ENCODE measurements at regions not wholly inside any gene's neighbourhood (a gene's known extent, or its start where the extent isn't known, plus 50 kb on each side); places are given as distances from the start of the nearest gene placed in this dataset.

- no peak for DNase-seq (ENCODE audit: extremely low spot score)
- TF ChIP-seq FOXA1 (IDR thresholded peaks at IDR 0.05) (no peak), PKNOX1 (IDR thresholded peaks at IDR 0.05) (no peak), ARNT (IDR thresholded peaks at IDR 0.05) (no peak), FOXM1 (IDR thresholded peaks at IDR 0.05; ENCODE audit: borderline replicate concordance) (no peak), ZNF384 (IDR thresholded peaks at IDR 0.05) (no peak), BHLHE40 (IDR thresholded peaks at IDR 0.05; ENCODE audit: borderline replicate concordance) (no peak)
- ChIA-PET CTCF (no interaction called here), POLR2A (no interaction called here)
These were observed 244.8 kb downstream of the PCDH20 start for GRCh38 chr13:61170856-61171255.

- ChIA-PET CTCF (no interaction called here), POLR2A (no interaction called here)
- DNase-seq (ENCODE audit: extremely low spot score): no peak
- no peak for TF ChIP-seq BHLHE40 (IDR thresholded peaks at IDR 0.05; ENCODE audit: borderline replicate concordance)
- TF ChIP-seq FOXM1 (IDR thresholded peaks at IDR 0.05; ENCODE audit: borderline replicate concordance): no peak
- TF ChIP-seq L3MBTL2 (conservative IDR thresholded peaks at IDR 0.05): no peak
- no peak for TF ChIP-seq HDGF (IDR thresholded peaks at IDR 0.05; ENCODE audit: borderline replicate concordance)
- TF ChIP-seq ELF4 (IDR thresholded peaks at IDR 0.05): no peak
- no peak for TF ChIP-seq PKNOX1 (IDR thresholded peaks at IDR 0.05)
- TF ChIP-seq ZNF384 (IDR thresholded peaks at IDR 0.05): no peak
- no peak for TF ChIP-seq ARNT (IDR thresholded peaks at IDR 0.05)
- no peak for TF ChIP-seq FOXK2 (IDR thresholded peaks at IDR 0.05)
- TF ChIP-seq CTBP1 (IDR thresholded peaks at IDR 0.05; ENCODE audit: borderline replicate concordance): no peak
- TF ChIP-seq FOXA1 (IDR thresholded peaks at IDR 0.05): no peak
- no peak for TF ChIP-seq SP1 (IDR thresholded peaks at IDR 0.05)
- TF ChIP-seq SUZ12 (IDR thresholded peaks at IDR 0.05): no peak
- no peak for TF ChIP-seq NFRKB (IDR thresholded peaks at IDR 0.05)
- no peak for TF ChIP-seq TARDBP (IDR thresholded peaks at IDR 0.05)
These were observed 253.0 kb downstream of the PCDH20 start for GRCh38 chr13:61162636-61163035.

GRCh38 chr13:61162106-61162505 is 253.5 kb downstream of the PCDH20 start:
- POLR2A ChIA-PET: no interaction called here
- TF ChIP-seq NFRKB (IDR thresholded peaks at IDR 0.05) (no peak), ARNT (IDR thresholded peaks at IDR 0.05) (no peak), FOXA1 (IDR thresholded peaks at IDR 0.05) (no peak), L3MBTL2 (conservative IDR thresholded peaks at IDR 0.05) (no peak), FOXK2 (IDR thresholded peaks at IDR 0.05) (no peak), FOXM1 (IDR thresholded peaks at IDR 0.05; ENCODE audit: borderline replicate concordance) (no peak), TARDBP (IDR thresholded peaks at IDR 0.05) (no peak)
- CTCF ChIA-PET: no interaction called here
- no peak for DNase-seq (ENCODE audit: extremely low spot score)

- POLR2A ChIA-PET: no interaction called here
- no peak for TF ChIP-seq FOXA1 (IDR thresholded peaks at IDR 0.05)
- CTCF ChIA-PET: no interaction called here
These were observed 258.9 kb downstream of the PCDH20 start for GRCh38 chr13:61156753-61157152.

GRCh38 chr13:61151062-61151461 is 264.6 kb downstream of the PCDH20 start:
- TF ChIP-seq PKNOX1 (IDR thresholded peaks at IDR 0.05): no peak
- TF ChIP-seq FOXK2 (IDR thresholded peaks at IDR 0.05): no peak
- TF ChIP-seq ZNF384 (IDR thresholded peaks at IDR 0.05): no peak
- no peak for TF ChIP-seq ARNT (IDR thresholded peaks at IDR 0.05)
- TF ChIP-seq FOXM1 (IDR thresholded peaks at IDR 0.05; ENCODE audit: borderline replicate concordance): no peak
- no peak for TF ChIP-seq SP1 (IDR thresholded peaks at IDR 0.05)
- TF ChIP-seq LEF1 (IDR thresholded peaks at IDR 0.05; ENCODE audit: borderline replicate concordance): no peak
- TF ChIP-seq CTBP1 (IDR thresholded peaks at IDR 0.05; ENCODE audit: borderline replicate concordance): no peak
- TF ChIP-seq TARDBP (IDR thresholded peaks at IDR 0.05): no peak
- no peak for TF ChIP-seq HDGF (IDR thresholded peaks at IDR 0.05; ENCODE audit: borderline replicate concordance)
- TF ChIP-seq SUZ12 (IDR thresholded peaks at IDR 0.05): no peak
- no peak for TF ChIP-seq L3MBTL2 (conservative IDR thresholded peaks at IDR 0.05)
- no peak for TF ChIP-seq NFRKB (IDR thresholded peaks at IDR 0.05)
- TF ChIP-seq ELF4 (IDR thresholded peaks at IDR 0.05): no peak
- TF ChIP-seq FOXA1 (IDR thresholded peaks at IDR 0.05): no peak
- TF ChIP-seq BHLHE40 (IDR thresholded peaks at IDR 0.05; ENCODE audit: borderline replicate concordance): no peak
- ChIA-PET POLR2A (no interaction called here), CTCF (no interaction called here)
- no peak for DNase-seq (ENCODE audit: extremely low spot score)

More at GRCh38 chr13:61156753-61157152, 258.9 kb downstream of the PCDH20 start:
- no peak for DNase-seq (ENCODE audit: extremely low spot score)

- no peak for TF ChIP-seq ELF4 (IDR thresholded peaks at IDR 0.05)
- ChIA-PET CTCF (no interaction called here), POLR2A (no interaction called here)
- no peak for DNase-seq (ENCODE audit: extremely low spot score)
These were observed 266.3 kb downstream of the PCDH20 start for GRCh38 chr13:61149331-61149730.

GRCh38 chr13:61148691-61149315 is 266.8 kb downstream of the PCDH20 start:
- DNase-seq (ENCODE audit: extremely low spot score): no peak
- CTCF ChIA-PET: no interaction called here
- POLR2A ChIA-PET: no interaction called here
- TF ChIP-seq ELF4 (IDR thresholded peaks at IDR 0.05) (no peak), HDGF (IDR thresholded peaks at IDR 0.05; ENCODE audit: borderline replicate concordance) (no peak), SUZ12 (IDR thresholded peaks at IDR 0.05) (no peak), FOXA1 (IDR thresholded peaks at IDR 0.05) (no peak), SP1 (IDR thresholded peaks at IDR 0.05) (no peak), ZNF384 (IDR thresholded peaks at IDR 0.05) (no peak), BHLHE40 (IDR thresholded peaks at IDR 0.05; ENCODE audit: borderline replicate concordance) (no peak), TARDBP (IDR thresholded peaks at IDR 0.05) (no peak), PKNOX1 (IDR thresholded peaks at IDR 0.05) (no peak), NFRKB (IDR thresholded peaks at IDR 0.05) (no peak), L3MBTL2 (conservative IDR thresholded peaks at IDR 0.05) (no peak), CTBP1 (IDR thresholded peaks at IDR 0.05; ENCODE audit: borderline replicate concordance) (no peak), ARNT (IDR thresholded peaks at IDR 0.05) (no peak), FOXK2 (IDR thresholded peaks at IDR 0.05) (no peak), FOXM1 (IDR thresholded peaks at IDR 0.05; ENCODE audit: borderline replicate concordance) (no peak)
